DMS 273 (cell line): ENCODE measurements at regions not wholly inside any gene's neighbourhood (a gene's known extent, or its start where the extent isn't known, plus 50 kb on each side); places are given as distances from the start of the nearest gene placed in this dataset.
"Not testable (repeated sequence)": the region's sequence is repeated elsewhere in the genome, so short reads cannot be mapped to it uniquely, and the experiment has no call there.

Source experiments
- DNase-seq: peaks from one replicate; lab custom pipeline; 2025; ENCODE audit not compliant: unreplicated experiment; lab: John Stamatoyannopoulos, UW

- DNase-seq: no peak
Observed at GRCh38 chr18:5024741-5025140, 172.3 kb downstream of the AKAIN1 start.

GRCh38 chr18:5021558-5021957, 175.5 kb downstream of the AKAIN1 start:
- no peak for DNase-seq

GRCh38 chr18:5015213-5015612, 181.8 kb downstream of the AKAIN1 start:
- no peak for DNase-seq

GRCh38 chr18:5004031-5004820, 192.8 kb downstream of the AKAIN1 start:
- not testable (repeated sequence) for DNase-seq

GRCh38 chr18:4994710-4995109, 202.3 kb downstream of the AKAIN1 start:
- DNase-seq: no peak

GRCh38 chr18:4987452-4988405, 209.3 kb downstream of the AKAIN1 start:
- DNase-seq: peak; percentile 50

GRCh38 chr18:4986677-4987076, 210.4 kb downstream of the AKAIN1 start:
- DNase-seq: no peak

GRCh38 chr18:4986066-4986465, 211.0 kb downstream of the AKAIN1 start:
- no peak for DNase-seq

GRCh38 chr18:4961121-4961909, 235.7 kb downstream of the AKAIN1 start:
- DNase-seq: no peak

GRCh38 chr18:4960578-4960977, 236.5 kb downstream of the AKAIN1 start:
- no peak for DNase-seq

- no peak for DNase-seq
Observed at GRCh38 chr18:4931209-4931608, 265.8 kb downstream of the AKAIN1 start.

GRCh38 chr18:4921548-4921947, 275.5 kb downstream of the AKAIN1 start:
- DNase-seq: no peak

- not testable (repeated sequence) for DNase-seq
Observed at GRCh38 chr18:4917509-4917908, 279.5 kb downstream of the AKAIN1 start.

GRCh38 chr18:4908328-4908727, 288.7 kb downstream of the AKAIN1 start:
- no peak for DNase-seq

- no peak for DNase-seq
Observed at GRCh38 chr18:4906856-4907255, 290.2 kb downstream of the AKAIN1 start.

- DNase-seq: peak; percentile 60
Observed at GRCh38 chr18:4888251-4889040, 308.6 kb downstream of the AKAIN1 start.

GRCh38 chr18:4878480-4878879, 318.6 kb downstream of the AKAIN1 start:
- peak; percentile 2 for DNase-seq

GRCh38 chr18:4871197-4871596, 325.9 kb downstream of the AKAIN1 start:
- no peak for DNase-seq

GRCh38 chr18:4870177-4870773, 326.8 kb downstream of the AKAIN1 start:
- DNase-seq: no peak

- DNase-seq: no peak
Observed at GRCh38 chr18:4869155-4869554, 327.9 kb downstream of the AKAIN1 start.
